Pancreas (tissue), 10 donors: ENCODE measurements at regions not wholly inside any gene's neighbourhood (a gene's known extent, or its start where the extent isn't known, plus 50 kb on each side); places are given as distances from the start of the nearest gene placed in this dataset.

Source experiments
- ATAC-seq, 4 donors: fragments of 200-7000 bp; cut with Tn5 transposase; one replicate each; pipeline versions ENCODE4 v1.8.0 to v1.9.1; 2020; ENCODE audit warnings: mild to moderate bottlenecking in 4 of 4, moderate library complexity in 4 of 4
- DNase-seq, 6 donors: peaks; one replicate each; pipeline ENCODE4 v3.0.0-alpha.2; 2020
- FAIRE-seq: peaks from 2 replicates; lab custom pipeline; 2012; peaks lifted over from hg19 to GRCh38; lab: Jason Lieb, UNC
- H3K27ac ChIP-seq, 4 donors: fragments of 200-600 bp; sonication (generic); 1 replicate in 3 of 4; 2 replicates in 1 of 4; pipeline versions ENCODE4 v1.5.0 to v1.8.0; 2020
- H3K27me3 ChIP-seq, 4 donors: fragments of 200-600 bp; one replicate each; pipeline ENCODE4 v1.8.0; 2021
- H3K36me3 ChIP-seq, 3 donors: fragments of 200-600 bp; sonication (generic) in 1 of 3; one replicate each; pipeline versions ENCODE4 v1.5.0 to v1.8.0; 2020 to 2021
- H3K4me1 ChIP-seq, 3 donors: fragments of 200-600 bp; one replicate each; pipeline ENCODE4 v1.8.0; 2021
- H3K4me3 ChIP-seq, 4 donors: fragments of 200-600 bp; sonication (generic) in 2 of 4; one replicate each; pipeline versions ENCODE4 v1.5.0 to v1.8.0; 2020 to 2021
- H3K9me3 ChIP-seq, 4 donors: fragments of 200-600 bp; one replicate each; pipeline ENCODE4 v1.8.0; 2021
- CTCF ChIP-seq, 4 donors: fragments of 200-600 bp; sonication (generic) in 3 of 4; IDR thresholded peaks; one replicate each; pipeline versions ENCODE4 v1.5.0 to v1.8.0; 2021; ENCODE audit warnings: antibody characterized with exemption in 4 of 4
- WGBS, 2 donors: extraction: QIAGEN DNeasy Blood & Tissue Kit; methylation state at CpG; one replicate each; pipeline ENCODE4 v1.1.7; 2013; 5-methylcytosine and 5-hydroxymethylcytosine counted together
- intact Hi-C, 3 donors: fragments of 100-400 bp; cut with DNase I; formaldehyde crosslinking; loops; one replicate each; pipeline versions ENCODE4 v1.11.1 to v1.14.2; 2022
- donor health status: healthy with polysubstance abuse.
- donor health status: DM: no; HTN: no; CAD: no; lungs with moderate emphysema.
- donor health status: DM: no; HTN: no; CAD: no.
- donor health status: control.
- donor health status: control.
- donor health status: Bipolar disorder and iron deficiency.
- donor health status: DM: yes; HTN: yes; CAD: no.
- donor health status: DM: no; HTN: no; CAD: no.
- donor health status: DM: no; HTN: no; CAD: no.
- donor health status: DM: yes; HTN: yes; CAD: no.

- ATAC-seq (no peak), DNase-seq (no peak), FAIRE-seq (no peak)
- H3K9me3 ChIP-seq: no peaks in the 10 kb centered on the region
- no peak overlapping the region for H3K4me3 ChIP-seq
- no peaks in the 10 kb centered on the region for H3K36me3 ChIP-seq
- no peaks in the 10 kb centered on the region for H3K27me3 ChIP-seq
- TF ChIP-seq CTCF (IDR thresholded peaks at IDR 0.05): no peak
- no peaks in the 10 kb centered on the region for H3K4me1 ChIP-seq
- H3K27ac ChIP-seq: no peak overlapping the region
- 27 to 28% methylated on average over 2 of the region's 2 CpGs for WGBS, 2 donors
- intact Hi-C loops: no loop called here
These were observed 519.8 kb upstream of the TMPO start for GRCh38 chr12:97995559-97995958.

- ATAC-seq: no peak
- Histone ChIP-seq H3K27ac (no peak overlapping the region), H3K27me3 (no peaks in the 10 kb centered on the region), H3K36me3 (no peaks in the 10 kb centered on the region), H3K4me1 (no peaks in the 10 kb centered on the region), H3K9me3 (no peaks in the 10 kb centered on the region), H3K4me3 (no peak overlapping the region)
- no peak for FAIRE-seq
- intact Hi-C loops: no loop called here
- no peak for DNase-seq
- 43 to 51% methylated on average over 3 of the region's 3 CpGs for WGBS, 2 donors
- no peak for TF ChIP-seq CTCF (IDR thresholded peaks at IDR 0.05)
These were observed 514.0 kb upstream of the TMPO start for GRCh38 chr12:98001430-98001829.

DNA sequence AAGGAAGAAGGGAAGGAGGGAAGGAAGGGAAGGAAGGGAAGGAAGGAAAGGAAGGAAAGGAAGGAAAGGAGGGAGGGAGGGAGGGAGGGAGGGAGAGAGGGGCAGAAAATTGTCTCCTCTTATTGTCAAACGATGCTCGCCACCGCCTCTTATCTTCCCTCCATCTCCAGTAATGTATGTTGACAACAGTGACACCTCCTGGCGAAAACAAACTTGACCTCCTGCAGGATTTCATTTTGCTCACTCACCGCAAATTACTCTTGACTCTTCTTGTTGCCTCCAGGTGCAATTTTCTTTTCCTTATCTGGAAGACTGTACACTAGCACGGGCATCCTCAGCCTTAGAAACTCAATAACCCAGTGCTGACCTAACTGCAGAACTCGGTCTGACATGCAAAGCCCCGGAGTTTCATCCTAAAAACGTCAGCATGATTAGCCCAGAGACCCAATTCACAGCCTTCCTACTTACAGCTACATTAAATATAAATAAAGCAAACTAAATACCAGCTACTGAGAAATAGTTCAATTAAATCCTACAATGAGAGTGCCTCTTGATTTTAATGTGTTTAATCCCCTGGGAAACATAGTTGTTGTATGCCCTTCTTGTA is 512.4 kb upstream of the TMPO start:
- 18 to 25% methylated on average over 9 of the region's 9 CpGs for WGBS, 2 donors
- ATAC-seq: peak in 2 of 4 donors; percentile 46 to 57
- no peaks in the 10 kb centered on the region for H3K27me3 ChIP-seq
- intact Hi-C loops: no loop called here
- H3K36me3 ChIP-seq: no peaks in the 10 kb centered on the region
- peak in 2 of 4 donors; percentile 18 to 23 for TF ChIP-seq CTCF (IDR thresholded peaks at IDR 0.05)
- no peaks in the 10 kb centered on the region for H3K9me3 ChIP-seq
- H3K4me1 ChIP-seq: no peaks in the 10 kb centered on the region
- FAIRE-seq: no peak
- peak in 2 of 6 donors; percentile 12 to 45 for DNase-seq
- H3K4me3 ChIP-seq: no peak overlapping the region
- no peak overlapping the region for H3K27ac ChIP-seq

- no peaks in the 10 kb centered on the region for H3K36me3 ChIP-seq
- no peak overlapping the region for H3K27ac ChIP-seq
- FAIRE-seq (no peak), DNase-seq (no peak), ATAC-seq (no peak)
- no peaks in the 10 kb centered on the region for H3K4me1 ChIP-seq
- no peak for TF ChIP-seq CTCF (IDR thresholded peaks at IDR 0.05)
- intact Hi-C loops: no loop called here
- H3K4me3 ChIP-seq: no peak overlapping the region
- H3K9me3 ChIP-seq: no peaks in the 10 kb centered on the region
- 0% methylated on average over 1 of the region's 1 CpG for WGBS, 2 donors
- no peaks in the 10 kb centered on the region for H3K27me3 ChIP-seq
These were observed 507.4 kb upstream of the TMPO start for GRCh38 chr12:98007963-98008362.

- intact Hi-C loops: no loop called here
- Histone ChIP-seq H3K4me1 (no peaks in the 10 kb centered on the region), H3K9me3 (no peaks in the 10 kb centered on the region), H3K36me3 (no peaks in the 10 kb centered on the region), H3K4me3 (no peak overlapping the region), H3K27me3 (no peaks in the 10 kb centered on the region), H3K27ac (no peak overlapping the region)
- WGBS, 2 donors: 63 to 74% methylated on average over 5 of the region's 5 CpGs
- ATAC-seq (no peak), DNase-seq (peak in 2 of 6 donors; percentile 11 to 39), FAIRE-seq (no peak)
- TF ChIP-seq CTCF (IDR thresholded peaks at IDR 0.05): no peak
These were observed 501.8 kb upstream of the TMPO start for GRCh38 chr12:98013560-98013959.
